ENCODE measurements at regions not wholly inside any gene's neighbourhood (a gene's known extent, or its start where the extent isn't known, plus 50 kb on each side); places are given as distances from the start of the nearest gene placed in this dataset.
"Not testable (repeated sequence)": the region's sequence is repeated elsewhere in the genome, so short reads cannot be mapped to it uniquely, and the experiment has no call there.

DNA sequence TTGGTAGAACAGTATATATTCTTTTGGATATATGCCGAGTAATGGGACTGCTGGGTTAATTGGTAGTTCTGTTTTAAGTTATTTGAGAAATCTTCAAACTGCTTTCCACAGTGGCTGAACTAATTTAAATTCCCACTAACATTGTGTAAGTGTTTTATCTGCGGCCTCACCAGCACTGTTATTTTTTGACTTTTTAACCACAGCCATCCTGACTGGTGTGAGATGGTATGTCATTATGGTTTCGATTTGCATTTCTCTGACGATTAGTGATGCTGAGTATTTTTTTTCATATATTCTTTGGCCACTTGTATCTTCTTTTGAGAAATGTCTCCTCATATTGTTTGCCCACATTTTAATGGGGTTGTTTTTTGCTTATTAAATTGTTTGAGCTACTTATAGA lies 357.4 kb downstream of the C12orf50 start:
- DNase-seq: no peak

DNA sequence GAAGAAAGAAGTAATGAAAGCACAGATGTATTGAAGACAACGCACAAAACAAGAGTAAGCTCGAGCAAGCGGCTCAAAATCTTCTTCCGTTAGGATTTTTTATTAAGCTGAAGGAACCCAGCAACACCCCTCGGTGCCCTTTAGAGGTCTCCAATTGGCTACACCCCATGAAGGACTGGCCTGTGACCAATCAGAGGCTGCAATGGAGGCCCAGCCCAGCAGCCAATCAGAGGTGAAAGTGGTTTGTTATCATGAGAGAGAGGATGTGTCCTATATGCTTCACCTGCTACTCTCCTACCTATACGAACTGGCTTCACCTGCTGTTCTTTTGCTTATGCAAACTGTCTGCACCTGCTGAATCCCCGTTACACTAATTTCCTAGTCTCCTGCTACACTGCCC lies 358.8 kb downstream of the C12orf50 start:
- no peak for DNase-seq

DNA sequence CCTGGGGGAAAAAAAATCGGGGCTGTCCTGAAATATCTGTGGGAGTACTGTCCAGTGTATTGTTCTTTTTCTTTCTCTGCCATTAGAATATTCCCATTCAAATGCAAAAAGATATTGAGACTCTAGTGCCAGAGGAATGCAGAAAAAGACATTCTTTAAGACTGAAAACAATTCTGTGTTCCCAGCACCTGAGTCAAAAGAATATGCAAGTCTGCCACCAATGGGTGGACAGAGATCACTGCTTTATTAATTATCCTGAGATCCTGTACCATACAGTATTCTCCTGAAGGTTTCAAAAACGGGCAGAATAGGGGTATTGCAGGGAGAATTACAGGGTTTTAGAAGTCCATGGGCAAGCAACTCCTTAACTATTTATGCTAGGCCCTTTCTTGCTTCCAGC lies 361.8 kb downstream of the C12orf50 start:
- DNase-seq: no peak

DNA sequence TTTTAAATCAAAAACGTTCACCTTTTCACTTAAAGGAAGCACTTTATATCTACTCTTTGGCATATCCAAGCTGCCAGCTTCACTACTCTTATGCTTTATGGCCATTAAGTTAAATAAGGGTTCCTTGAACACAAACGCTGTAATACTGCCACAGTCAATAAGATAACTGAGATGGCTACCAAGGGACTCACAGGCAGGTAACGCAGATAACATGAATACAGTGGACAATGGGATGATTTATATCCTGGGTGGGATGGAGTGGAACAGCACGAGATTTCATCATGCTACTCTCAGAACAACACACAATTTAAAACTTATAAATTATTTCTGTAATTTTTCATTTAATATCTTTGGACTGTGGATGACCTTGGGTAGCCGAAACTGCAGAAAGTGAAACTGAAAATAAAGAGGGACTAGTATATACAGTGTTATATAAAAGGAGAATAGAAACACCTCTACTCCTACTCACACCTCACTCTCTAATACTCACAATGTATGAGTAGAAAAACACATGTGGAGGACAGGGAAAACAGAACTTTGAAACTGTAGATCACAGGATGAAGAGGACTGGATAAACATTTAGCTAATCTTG lies 367.3 kb downstream of the C12orf50 start:
- DNase-seq: no peak

DNA sequence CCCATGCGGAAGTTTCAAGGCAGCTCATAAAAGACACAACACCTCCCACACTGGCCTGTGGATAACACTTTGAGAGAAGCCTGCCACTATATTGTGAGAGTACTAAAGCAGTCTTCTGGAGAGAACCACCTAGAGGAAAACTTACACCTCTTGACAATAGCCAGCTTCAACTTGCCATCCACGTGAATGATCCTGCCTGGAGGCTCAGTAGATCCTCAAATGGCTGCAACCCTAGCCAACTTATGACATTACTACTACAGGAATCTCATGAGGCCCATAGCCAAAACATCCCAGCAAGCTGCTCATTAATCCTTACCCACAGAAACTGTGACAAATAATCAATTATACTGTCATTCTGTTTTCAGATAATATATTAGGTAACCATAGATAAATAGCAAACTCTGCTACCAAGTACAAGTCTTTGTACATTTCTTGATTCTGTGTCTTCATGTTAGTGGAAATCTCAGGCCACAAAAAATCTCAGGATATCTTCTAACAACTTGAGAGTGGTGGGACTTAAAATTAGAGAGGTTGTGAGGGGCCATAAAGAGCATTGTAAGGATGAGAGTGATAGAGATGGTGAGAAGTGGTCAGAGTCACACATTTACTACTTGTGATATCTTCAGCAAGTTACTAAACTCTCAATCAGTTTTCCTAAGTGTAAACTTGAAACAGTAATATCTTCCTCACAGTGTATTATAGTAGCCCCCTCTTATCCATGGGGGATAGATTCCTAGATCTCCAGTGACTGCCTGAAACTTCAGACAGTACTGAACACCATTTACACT lies 368.0 kb downstream of the C12orf50 start:
- no peak for DNase-seq

DNA sequence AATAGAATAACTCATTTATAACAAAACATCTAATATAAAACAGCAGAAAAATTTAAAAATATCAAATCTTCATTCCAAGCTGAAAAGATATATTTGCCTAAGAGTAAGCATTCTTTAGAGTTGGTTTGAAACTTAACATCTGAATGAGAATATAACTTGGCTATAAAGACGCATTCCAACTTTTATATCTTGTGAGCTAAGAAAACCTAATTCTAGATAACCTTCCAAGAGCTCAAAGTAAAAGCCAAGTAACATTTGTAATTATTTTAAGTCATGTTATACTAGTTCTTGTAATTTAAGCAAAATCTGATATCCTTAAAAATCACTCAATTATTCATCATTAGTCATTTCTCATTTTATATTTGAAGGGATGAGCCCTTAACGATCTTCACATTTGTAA lies 368.9 kb downstream of the C12orf50 start:
- DNase-seq: no peak

DNA sequence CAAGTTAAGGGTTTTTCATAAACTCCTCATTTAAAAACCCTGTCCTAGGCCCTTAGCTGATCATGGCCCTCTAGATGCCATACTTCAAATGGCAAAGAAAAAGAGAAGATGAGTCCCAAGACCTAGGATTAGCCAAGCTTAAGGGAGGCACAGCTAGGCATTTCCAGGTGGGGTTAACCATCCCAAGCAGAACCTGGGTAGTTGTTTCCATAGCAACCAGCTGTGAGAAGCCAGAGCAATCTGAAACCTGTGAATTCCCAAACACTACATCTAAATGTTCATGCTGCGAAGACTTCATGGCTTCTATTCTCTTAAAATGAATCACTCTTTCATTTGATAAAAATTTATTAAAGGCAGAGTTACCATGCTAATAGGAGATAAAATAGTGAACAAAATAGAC lies 372.9 kb downstream of the C12orf50 start:
- DNase-seq: no peak

DNA sequence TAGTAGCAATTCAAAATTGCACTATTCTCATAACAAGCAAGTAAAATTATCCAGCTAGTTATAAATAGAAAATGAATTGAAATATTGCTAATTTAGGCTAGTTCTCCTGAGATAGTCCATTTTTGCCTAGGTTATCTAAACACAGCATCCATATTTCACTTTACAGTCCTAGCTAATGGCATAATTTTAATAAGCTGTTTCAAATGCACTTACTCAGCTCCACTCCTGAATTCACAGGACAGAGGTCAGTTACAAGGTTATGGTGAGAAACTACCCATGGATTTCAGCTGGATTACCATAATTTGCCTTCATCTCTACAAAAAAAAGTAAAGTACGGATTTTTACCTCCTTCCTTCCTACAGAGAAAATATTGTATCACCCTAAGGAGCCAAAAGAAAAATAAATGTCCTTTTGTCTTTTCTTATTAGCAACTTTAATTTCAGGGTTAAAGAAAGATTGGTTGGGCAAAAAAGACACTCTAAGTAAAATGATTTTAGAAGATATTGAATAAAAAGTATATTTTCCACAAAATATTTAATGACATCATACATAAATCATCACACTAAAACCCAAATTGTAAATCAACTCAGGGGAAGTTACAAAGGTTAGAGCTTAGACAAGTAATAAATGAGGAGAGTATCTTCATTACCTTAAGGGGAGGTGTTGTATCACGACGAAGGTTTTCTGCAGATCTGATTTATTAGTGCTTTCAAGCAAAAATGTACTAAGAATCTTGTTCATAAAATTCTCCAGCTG lies 377.4 kb downstream of the C12orf50 start:
- no peak for DNase-seq

DNA sequence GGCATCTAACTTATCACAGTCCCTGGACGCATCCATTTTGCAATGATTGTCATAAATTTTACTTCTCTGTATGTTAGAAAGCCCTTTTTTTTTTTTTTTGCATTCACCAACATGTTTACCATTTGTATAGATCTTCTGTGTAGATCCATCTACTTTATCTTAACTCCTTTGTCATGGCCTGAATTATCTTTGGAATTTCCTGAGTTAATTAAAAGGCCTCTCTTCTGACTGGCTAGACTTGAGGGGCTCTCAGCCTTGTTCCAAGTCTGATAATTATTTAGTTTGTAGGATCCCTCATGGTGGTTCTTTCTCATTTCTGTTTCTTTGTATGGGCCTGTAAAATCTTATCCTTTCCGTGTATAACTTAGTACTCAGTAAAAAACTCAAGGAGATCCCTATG lies 387.0 kb downstream of the C12orf50 start:
- DNase-seq: no peak

DNA sequence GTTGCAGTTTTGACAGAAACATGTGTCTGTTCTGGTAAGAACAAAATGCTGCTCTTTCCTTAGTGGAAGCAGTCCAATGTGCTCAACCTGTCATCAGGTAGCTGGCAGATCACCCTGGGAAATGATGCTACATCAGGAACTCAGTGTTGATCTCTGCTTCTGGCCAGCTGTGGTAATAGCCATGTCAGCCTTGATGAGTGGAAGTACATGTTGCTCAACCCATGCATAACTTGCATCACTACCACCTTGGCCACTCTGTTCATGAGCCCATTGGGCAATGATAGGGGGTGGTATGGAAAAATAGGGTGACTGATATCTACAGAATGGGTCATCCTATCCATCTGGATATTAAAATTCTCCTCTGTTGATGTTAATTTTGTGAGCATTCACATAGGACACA lies 411.0 kb downstream of the C12orf50 start:
- no peak for DNase-seq

DNA sequence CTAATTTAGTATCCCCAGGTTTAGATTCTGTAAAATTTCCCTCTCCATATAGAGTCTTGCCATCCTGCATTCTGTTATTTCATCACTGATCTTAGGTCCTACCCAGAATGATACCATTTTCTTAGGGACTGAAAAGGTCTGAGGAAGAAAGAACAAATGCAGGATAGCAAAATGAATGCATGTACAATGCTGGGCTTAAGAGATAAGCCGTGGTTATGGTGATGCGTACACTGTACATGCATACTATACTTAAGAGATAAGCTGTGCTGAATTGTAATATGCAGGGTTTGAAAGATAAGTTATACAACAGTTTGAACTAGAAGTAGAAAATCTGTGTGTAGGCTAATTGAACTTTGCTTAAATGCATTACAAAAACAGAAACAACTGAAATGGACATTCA lies 416.2 kb downstream of the C12orf50 start:
- no peak for DNase-seq

DNA sequence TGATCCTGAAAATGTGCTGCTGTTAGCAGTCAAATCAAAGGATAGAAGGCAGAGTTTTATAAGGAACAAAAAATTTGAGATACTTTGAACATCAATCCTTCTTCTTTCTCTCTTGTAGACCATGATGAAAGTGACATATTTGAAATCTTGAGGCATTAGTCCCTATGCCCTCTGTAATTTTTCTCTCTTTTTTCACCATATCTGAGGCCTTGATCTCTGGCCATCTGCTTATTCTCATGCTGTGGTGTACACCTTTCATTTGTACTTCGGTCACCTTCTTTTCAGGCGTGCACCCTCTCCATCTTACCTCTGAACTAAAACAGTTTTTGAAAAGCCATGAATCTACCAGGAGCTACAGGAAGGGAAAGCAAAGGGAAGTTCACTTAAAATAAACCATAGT lies 420.9 kb downstream of the C12orf50 start:
- DNase-seq: no peak

DNA sequence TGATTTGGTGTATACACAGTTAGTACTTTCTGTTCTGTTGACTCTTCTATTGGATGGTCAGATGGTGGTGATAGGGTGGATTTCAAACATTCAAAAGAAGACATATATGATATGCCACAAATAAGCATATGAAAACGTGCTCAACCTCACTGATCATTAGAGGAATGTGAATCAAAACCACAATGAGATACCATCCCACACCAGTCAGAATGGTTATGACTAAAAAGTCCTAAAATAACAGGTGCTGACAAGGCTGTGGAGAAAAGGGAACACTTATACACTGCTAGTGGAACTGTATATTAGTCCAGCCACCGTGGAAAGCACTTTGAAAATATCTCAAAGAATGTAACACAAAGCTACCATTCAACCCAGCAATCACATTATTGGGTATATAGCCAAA lies 425.5 kb downstream of the C12orf50 start:
- DNase-seq: no peak

DNA sequence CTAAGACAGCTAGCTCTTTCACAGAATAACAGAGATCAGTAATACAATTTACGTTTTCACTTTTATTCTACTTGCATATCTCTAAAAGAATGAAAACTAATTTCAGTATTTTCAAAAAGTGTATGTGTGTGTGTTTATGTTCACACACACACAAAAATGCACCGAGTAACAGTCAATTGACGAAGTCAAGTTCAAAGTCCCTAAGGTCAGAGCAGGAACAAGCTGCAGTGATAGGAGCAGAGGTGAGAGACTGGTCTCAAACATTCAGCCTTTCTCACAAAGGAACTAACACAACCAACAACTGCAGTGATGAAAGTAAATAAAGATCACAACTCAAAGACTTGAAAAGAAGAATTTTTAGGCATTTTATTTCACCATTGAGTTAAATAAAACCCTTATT lies 429.7 kb downstream of the C12orf50 start:
- DNase-seq: no peak

DNA sequence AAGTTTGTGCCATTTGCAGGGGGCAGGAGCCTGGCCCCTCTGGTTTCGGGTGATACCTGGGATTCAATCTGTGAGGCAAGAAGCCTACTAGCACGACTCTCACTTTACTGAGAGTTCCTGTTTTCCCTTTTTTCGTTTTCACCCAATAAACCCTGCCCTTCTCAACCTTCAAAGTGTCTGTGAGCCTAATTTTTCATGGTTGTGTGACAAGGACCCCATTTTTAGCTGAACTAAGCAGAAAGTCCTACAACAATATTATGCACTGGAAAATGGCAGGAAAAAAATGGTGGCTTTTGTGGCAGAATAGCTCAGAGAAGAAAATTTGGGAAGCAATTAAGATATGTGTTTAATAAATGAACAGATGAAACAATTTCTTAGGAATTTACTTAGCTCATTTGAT lies 432.1 kb downstream of the C12orf50 start:
- no peak for DNase-seq

DNA sequence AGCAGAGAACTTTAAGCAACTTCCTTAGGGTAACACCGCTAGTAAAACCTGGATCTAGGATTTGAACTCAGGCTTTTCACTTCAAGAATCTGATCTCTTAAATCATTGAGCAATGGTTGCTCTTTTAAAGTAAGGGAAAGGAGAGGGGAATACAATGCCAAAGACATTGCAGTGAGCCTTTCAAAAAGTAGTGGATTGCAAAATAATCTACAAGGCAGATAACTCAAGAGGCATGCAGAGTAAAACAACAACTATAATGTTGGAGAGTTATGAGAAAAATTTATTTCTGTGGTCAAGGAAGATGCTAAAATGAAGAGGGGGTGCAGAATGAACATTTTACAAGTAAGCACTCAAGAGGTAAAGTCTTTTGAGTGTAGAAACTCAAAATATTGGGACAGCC lies 432.6 kb downstream of the C12orf50 start:
- DNase-seq: no peak

DNA sequence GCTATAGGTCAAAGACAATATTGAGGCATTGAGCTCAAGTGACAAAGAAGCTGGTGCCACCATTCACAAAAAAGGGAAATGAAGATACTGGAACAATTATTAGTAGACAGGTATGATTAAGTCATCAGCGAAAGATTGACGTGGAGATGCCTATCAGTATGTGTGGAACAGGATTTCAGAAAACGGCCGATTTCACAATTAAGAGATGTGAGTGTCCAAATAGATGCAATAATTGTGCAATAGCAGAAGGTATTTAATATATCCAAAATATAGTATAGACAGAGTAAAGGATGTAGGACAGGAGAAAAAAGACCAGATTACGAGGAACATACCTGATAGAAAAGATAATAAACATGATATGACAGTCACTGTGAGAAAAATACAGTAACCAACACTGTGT lies 433.1 kb downstream of the C12orf50 start:
- no peak for DNase-seq

DNA sequence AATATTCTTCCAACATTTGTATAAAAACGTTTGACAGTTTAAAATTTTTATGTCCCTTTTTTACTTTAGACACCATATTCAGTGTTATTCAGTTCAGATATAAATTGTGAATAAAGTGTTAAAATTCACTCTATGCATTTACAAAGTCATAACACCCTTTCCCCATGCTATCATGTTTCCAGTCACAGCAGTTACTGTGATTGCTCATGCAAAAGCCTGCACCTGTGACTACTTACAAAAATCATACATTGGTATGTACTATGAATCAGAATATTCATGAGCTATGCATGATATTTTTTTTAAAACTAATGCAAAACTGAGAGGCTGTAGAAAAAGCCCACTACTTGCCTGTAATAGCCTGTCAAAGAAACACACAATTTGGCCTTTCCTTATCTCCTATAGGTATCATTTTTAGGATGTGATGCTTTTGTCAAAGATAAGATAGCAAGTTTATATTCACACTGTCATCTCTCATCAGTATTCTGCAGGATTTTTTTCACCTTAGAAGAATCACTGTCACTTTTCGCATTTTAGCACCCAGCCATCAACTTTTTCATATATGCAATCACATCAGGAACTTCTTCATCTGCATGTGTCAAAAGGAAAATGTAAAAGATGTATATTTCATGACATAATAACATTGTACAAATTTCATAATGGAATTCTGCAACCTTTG lies 443.2 kb downstream of the C12orf50 start:
- no peak for DNase-seq

DNA sequence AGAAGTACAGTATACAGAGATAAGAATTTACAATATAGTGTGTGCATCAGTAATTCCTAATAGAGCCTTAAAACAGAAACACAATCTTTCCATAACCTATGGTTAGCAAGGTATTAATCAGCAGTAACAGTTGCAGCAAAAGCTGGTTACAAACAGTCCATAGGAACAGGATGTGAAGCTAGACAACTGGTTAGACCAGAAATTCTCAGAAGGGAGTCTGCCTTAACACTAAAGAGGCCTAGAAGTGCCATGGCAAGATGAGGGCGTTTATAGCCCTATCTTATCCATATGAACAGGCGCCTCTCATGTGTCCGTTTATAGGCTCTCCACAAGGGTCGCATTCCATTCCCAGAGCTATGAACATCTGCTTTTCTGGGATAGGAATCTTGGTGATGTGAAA lies 450.1 kb downstream of the C12orf50 start:
- not testable (repeated sequence) for DNase-seq

DNA sequence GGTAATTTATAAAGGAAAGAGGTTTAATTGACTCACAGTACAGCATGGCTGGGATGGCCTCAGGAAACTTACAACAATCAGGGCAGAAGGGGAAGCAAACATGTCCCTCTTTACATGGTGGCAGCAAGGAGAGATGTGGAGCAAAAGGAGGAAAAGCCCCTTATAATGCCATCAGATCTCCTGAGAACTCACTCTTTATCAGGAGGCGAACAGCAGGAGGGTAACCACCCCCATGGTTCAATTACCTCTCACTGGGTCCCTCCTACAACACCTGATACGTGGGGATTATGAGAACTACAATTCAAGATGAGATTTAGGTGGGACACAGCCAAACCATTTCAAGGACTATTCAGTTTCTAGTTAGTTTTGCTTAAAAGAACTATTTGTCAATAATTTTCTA lies 453.3 kb downstream of the C12orf50 start:
- no peak for DNase-seq

DNA sequence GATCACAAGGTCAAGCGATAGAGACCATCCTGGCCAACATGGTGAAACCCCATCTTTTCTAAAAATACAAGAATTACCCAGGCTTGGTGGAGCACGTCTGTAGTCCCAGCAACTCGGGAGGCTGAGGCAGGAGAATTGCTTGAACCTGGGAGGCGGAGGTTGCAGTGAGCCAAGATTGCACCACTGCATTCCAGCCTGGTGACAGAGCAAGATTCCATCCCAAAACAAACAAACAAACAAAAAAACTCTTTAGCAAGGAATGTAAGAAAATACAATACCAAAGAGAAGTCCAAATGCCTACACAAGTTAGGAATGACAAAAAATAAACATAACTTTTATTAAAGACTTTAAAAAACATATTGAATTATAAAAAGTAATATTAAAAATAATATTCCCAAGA lies 462.3 kb downstream of the C12orf50 start:
- not testable (repeated sequence) for DNase-seq

DNA sequence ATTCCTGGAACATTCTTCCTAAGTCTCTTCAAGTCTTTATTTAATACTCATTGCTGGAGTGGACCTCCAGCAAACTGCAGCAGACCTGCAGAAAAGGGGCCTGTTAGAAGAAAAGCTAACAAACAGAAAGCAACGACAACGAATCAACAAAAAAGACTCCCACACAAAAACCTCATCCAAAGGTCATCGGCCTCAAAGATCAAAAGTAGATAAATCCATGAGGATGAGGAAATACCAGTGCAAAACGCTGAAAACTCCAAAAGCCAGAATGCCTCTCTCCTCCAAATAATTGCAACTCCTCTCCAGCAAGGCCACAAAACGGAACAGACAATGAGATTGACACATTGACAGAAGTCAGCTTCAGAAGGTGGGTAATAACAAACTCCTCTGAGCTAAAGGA lies 472.2 kb downstream of the C12orf50 start:
- DNase-seq: no peak

DNA sequence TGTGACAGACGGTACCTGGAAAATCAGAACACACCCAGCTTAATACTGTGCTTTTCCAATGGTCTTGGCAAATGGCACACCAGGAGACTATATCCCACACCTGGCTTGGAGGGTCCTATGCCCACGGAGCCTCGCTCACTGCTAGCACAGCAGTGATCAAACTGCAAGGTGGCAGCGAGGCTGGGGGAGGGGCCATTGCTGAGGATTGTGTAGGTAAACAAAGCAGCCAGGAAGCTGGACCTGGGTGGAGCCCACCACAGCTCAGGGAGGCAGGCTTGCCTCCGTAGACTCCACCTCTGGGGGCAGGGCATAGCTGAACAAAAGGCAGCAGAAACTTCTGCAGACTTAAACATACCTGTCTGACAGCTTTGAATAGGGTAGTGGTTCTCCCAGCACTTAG lies 498.0 kb downstream of the C12orf50 start:
- not testable (repeated sequence) for DNase-seq

DNA sequence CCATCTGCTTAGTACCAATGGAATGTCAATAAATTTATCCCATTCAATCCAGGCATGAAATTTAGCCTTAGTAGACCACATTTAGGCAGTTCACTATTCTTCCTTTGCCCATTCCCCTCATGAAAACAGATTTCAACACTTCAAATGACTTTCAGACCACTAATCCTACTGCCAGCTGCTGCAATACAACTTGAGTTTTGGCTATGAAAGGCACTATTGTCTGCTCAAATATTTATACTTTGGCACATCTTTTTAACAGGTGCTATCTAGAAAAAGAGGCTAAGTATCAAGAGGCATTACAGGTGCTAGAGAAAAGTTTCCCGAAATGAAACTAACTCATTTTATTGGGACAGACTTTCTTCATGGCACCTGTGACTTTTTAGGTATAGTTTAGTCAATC lies 499.8 kb downstream of the C12orf50 start:
- no peak for DNase-seq
